MCF 10A (cell line): ENCODE measurements at regions not wholly inside any gene's neighbourhood (a gene's known extent, or its start where the extent isn't known, plus 50 kb on each side); places are given as distances from the start of the nearest gene placed in this dataset.
"Not testable (repeated sequence)": the region's sequence is repeated elsewhere in the genome, so short reads cannot be mapped to it uniquely, and the experiment has no call there.

Experiments used
- BruUV-seq: library from RNA; stranded (reverse); fragments of 400-500 nt; replicated peaks from 2 replicates; lab custom pipeline; 2021; lab: Mats Ljungman, UMichigan
- CTCF ChIA-PET: fragments of 300-600 bp; sonication (Branson Sonifier 250); formaldehyde crosslinking; extraction: SDS; loops from one replicate; lab custom pipeline; 2021; ENCODE audit warnings: antibody characterized with exemption, inconsistent platforms; lab: Yijun Ruan, JAX
- POLR2A ChIA-PET: fragments of 300-600, 350-650 bp; sonication (Branson Sonifier 250); formaldehyde crosslinking; extraction: SDS; loops from one replicate; lab custom pipeline; 2020; ENCODE audit warnings: antibody characterized with exemption, inconsistent platforms; lab: Yijun Ruan, JAX
- DNase-seq: peaks from one replicate; pipeline ENCODE4 v3.0.0-alpha.2; 2018; ENCODE audit not compliant: unreplicated experiment
- H3K27ac Mint-ChIP-seq: one replicate; pipeline ENCODE4 v1.8.0; 2022; ENCODE audit warnings: mild to moderate bottlenecking, low read depth, mixed read lengths; ENCODE audit not compliant: unreplicated experiment
- H3K27me3 Mint-ChIP-seq: one replicate; pipeline ENCODE4 v1.8.0; 2022; ENCODE audit warnings: mixed read lengths; ENCODE audit not compliant: insufficient read depth, unreplicated experiment
- H3K36me3 Mint-ChIP-seq: one replicate; pipeline ENCODE4 v1.8.0; 2022; ENCODE audit warnings: mild to moderate bottlenecking, moderate library complexity, mixed read lengths; ENCODE audit not compliant: insufficient read depth, unreplicated experiment
- H3K4me1 Mint-ChIP-seq: one replicate; pipeline ENCODE4 v1.8.0; 2022; ENCODE audit warnings: mixed read lengths; ENCODE audit not compliant: insufficient read depth, unreplicated experiment
- H3K4me3 Mint-ChIP-seq: one replicate; pipeline ENCODE4 v1.8.0; 2022; ENCODE audit warnings: mild to moderate bottlenecking, moderate library complexity, mixed read lengths; ENCODE audit not compliant: unreplicated experiment
- H3K9me3 Mint-ChIP-seq: one replicate; pipeline ENCODE4 v1.8.0; 2022; ENCODE audit warnings: mixed read lengths; ENCODE audit not compliant: unreplicated experiment
- intact Hi-C: fragments of 100-400 bp; cut with micrococcal nuclease; formaldehyde crosslinking; loops from 2 replicates; pipeline ENCODE4 v1.14.1; 2022
- TF ChIP-seq, protein P1 (sequence below): fragments of 200-600 bp; IDR thresholded peaks from one replicate; pipeline ENCODE4 v1.8.0; 2022; ENCODE audit warnings: antibody characterized with exemption, mild to moderate bottlenecking; ENCODE audit not compliant: unreplicated experiment

GRCh38 chr13:33556828-33557227 lies 261.1 kb upstream of the RFC3 start:
- Mint-ChIP-seq H3K36me3 (no peaks in the 10 kb centered on the region), H3K4me3 (no peak overlapping the region), H3K9me3 (no peaks in the 10 kb centered on the region), H3K27me3 (no peaks in the 10 kb centered on the region), H3K4me1 (no peaks in the 10 kb centered on the region), H3K27ac (no peak overlapping the region)
- DNase-seq, result no peak
- BruUV-seq, result no TSS peak
- ChIA-PET CTCF (interaction anchor here (0.6 to 0.7 kb wide), 2 partner anchors 133 to 1673 kb away, joined by 3 to 5 read pairs; no protein-coding TSS in a partner anchor), POLR2A (interaction anchor here (0.7 kb wide), 1 partner anchor 155 kb away, joined by 3 read pairs; no protein-coding TSS in a partner anchor)
- intact Hi-C loops, result loop anchor here (2.0 kb wide), 1 partner anchor 18 kb away; no protein-coding TSS in a partner anchor
- TF ChIP-seq, protein P1, sequence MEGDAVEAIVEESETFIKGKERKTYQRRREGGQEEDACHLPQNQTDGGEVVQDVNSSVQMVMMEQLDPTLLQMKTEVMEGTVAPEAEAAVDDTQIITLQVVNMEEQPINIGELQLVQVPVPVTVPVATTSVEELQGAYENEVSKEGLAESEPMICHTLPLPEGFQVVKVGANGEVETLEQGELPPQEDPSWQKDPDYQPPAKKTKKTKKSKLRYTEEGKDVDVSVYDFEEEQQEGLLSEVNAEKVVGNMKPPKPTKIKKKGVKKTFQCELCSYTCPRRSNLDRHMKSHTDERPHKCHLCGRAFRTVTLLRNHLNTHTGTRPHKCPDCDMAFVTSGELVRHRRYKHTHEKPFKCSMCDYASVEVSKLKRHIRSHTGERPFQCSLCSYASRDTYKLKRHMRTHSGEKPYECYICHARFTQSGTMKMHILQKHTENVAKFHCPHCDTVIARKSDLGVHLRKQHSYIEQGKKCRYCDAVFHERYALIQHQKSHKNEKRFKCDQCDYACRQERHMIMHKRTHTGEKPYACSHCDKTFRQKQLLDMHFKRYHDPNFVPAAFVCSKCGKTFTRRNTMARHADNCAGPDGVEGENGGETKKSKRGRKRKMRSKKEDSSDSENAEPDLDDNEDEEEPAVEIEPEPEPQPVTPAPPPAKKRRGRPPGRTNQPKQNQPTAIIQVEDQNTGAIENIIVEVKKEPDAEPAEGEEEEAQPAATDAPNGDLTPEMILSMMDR, result no peak

- H3K4me1 Mint-ChIP-seq, result no peaks in the 10 kb centered on the region
- ChIA-PET CTCF (no interaction called here), POLR2A (interaction anchor here (1.3 to 1.4 kb wide), 2 partner anchors 10 to 18 kb away, joined by 3 to 5 read pairs; no protein-coding TSS in a partner anchor)
- TF ChIP-seq, protein P1, result no peak
- no peaks in the 10 kb centered on the region for H3K36me3 Mint-ChIP-seq
- H3K9me3 Mint-ChIP-seq, result no peaks in the 10 kb centered on the region
- H3K27me3 Mint-ChIP-seq, result no peaks in the 10 kb centered on the region
- H3K27ac Mint-ChIP-seq, result no peak overlapping the region
- intact Hi-C loops, result loop anchor here (1.0 kb wide), 1 partner anchor 12 kb away; no protein-coding TSS in a partner anchor
- H3K4me3 Mint-ChIP-seq, result no peak overlapping the region
- no peak for DNase-seq
- no TSS peak for BruUV-seq
Measured at GRCh38 chr13:33560726-33561125, 257.2 kb upstream of the RFC3 start.

DNA sequence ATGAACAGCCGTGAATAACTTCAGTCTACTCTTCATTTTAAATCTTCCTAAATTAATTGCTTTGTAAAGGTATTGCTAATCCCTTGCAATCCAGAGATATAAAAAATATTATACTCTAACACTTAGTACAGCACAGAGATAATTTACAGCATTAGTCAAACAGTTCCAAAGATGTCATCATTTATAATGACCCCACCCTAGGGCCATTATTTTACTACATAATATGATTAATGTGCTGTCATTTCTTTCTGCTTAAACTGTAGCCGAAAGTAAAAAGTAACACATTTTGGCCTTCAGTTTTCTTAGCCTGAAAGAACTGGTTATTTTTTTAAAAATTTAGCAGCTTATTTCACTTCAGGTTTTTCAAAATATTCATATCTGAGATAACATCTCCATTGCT lies 256.3 kb upstream of the RFC3 start:
- no peak overlapping the region for H3K27ac Mint-ChIP-seq
- no peaks in the 10 kb centered on the region for H3K36me3 Mint-ChIP-seq
- H3K27me3 Mint-ChIP-seq, result no peaks in the 10 kb centered on the region
- intact Hi-C loops, result no loop called here
- POLR2A ChIA-PET, result no interaction called here
- CTCF ChIA-PET, result no interaction called here
- no peaks in the 10 kb centered on the region for H3K4me1 Mint-ChIP-seq
- TF ChIP-seq, protein P1, result no peak
- DNase-seq, result no peak
- no TSS peak for BruUV-seq
- no peak overlapping the region for H3K4me3 Mint-ChIP-seq
- H3K9me3 Mint-ChIP-seq, result no peaks in the 10 kb centered on the region

DNA sequence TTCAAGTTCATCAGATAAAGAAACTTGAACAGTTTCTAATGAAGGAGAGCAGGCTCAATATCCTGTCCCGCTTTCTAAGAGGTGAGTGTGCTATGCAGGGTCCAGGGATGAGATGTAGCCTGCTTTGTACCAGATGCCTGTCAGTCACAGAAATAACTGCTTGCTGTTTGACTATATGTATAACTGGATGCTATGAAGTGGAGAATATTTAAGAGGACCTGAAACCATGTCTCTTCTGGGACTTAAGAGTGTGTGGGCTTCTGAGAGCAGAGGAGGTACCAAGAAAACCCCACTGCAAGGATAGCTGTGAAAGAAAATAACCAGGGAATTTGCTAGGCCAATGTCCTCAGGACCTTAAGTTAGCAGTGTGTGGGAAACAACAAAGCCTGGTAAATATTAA lies 246.3 kb upstream of the RFC3 start:
- no peak overlapping the region for H3K27ac Mint-ChIP-seq
- no peaks in the 10 kb centered on the region for H3K27me3 Mint-ChIP-seq
- H3K36me3 Mint-ChIP-seq, result no peaks in the 10 kb centered on the region
- POLR2A ChIA-PET, result interaction anchor here (2.0 kb wide), 1 partner anchor 68 kb away, joined by 6 read pairs; no protein-coding TSS in a partner anchor
- TF ChIP-seq, protein P1, result no peak
- CTCF ChIA-PET, result interaction anchor here (0.6 kb wide), 1 partner anchor 79 kb away, joined by 4 read pairs; no protein-coding TSS in a partner anchor
- H3K4me1 Mint-ChIP-seq, result no peaks in the 10 kb centered on the region
- no TSS peak for BruUV-seq
- no peak for DNase-seq
- H3K4me3 Mint-ChIP-seq, result no peak overlapping the region
- H3K9me3 Mint-ChIP-seq, result no peaks in the 10 kb centered on the region
- intact Hi-C loops, result loop anchor here (1.0 kb wide), 1 partner anchor 11 kb away; no protein-coding TSS in a partner anchor

DNA sequence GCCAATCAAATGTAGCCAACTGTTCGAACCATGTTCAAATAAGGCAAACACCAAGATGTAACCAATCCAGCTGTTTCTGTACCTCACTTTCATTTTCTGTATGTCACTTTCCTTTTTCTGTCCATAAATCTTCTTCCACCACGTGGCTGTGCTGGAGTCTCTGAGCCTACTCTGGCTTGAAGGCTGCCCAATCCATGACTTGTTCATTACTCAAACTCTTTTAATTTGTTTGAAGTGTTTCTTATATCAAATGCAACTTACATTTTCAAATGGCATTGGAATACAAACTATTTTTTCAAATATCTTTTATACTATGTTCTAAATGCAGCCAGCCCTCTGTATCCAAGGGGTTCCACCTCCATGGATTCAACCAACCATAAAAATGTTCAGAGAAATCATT lies 245.6 kb upstream of the RFC3 start:
- H3K4me1 Mint-ChIP-seq, H3K27me3 Mint-ChIP-seq, H3K27ac Mint-ChIP-seq, H3K36me3 Mint-ChIP-seq, H3K9me3 Mint-ChIP-seq, DNase-seq, CTCF ChIA-PET, H3K4me3 Mint-ChIP-seq, BruUV-seq, POLR2A ChIA-PET: not testable (repeated sequence)
- intact Hi-C loops, result loop anchor here (1.0 kb wide), 1 partner anchor 12 kb away; no protein-coding TSS in a partner anchor
